Bronchial epithelial cell (primary cell): ENCODE measurements at regions not wholly inside any gene's neighbourhood (a gene's known extent, or its start where the extent isn't known, plus 50 kb on each side); places are given as distances from the start of the nearest gene placed in this dataset.
A peak's percentile ranks its signal among the peaks of the same experiment; 100 is the strongest.
"Not testable (repeated sequence)": the region's sequence is repeated elsewhere in the genome, so short reads cannot be mapped to it uniquely, and the experiment has no call there.

ENCODE experiments used
- DNase-seq: peaks from one replicate; pipeline ENCODE4 v3.0.0-alpha.2; 2010; ENCODE audit warnings: low read depth
- FAIRE-seq: peaks from 2 replicates; lab custom pipeline; 2011; peaks lifted over from hg19 to GRCh38; lab: Jason Lieb, UNC
- H3K27me3 ChIP-seq: 2 replicates; pipeline ENCODE4 v1.5.1; 2011; ENCODE audit warnings: low read length; ENCODE audit not compliant: control insufficient read depth, insufficient read depth
- H3K36me3 ChIP-seq: 2 replicates; pipeline ENCODE4 v1.5.1; 2011; ENCODE audit warnings: low read length; ENCODE audit not compliant: control insufficient read depth, insufficient read depth
- H3K4me3 ChIP-seq: 2 replicates; pipeline ENCODE4 v1.5.1; 2011; ENCODE audit warnings: mild to moderate bottlenecking, low read depth, low read length, control low read depth
- TF ChIP-seq, protein P1 (sequence below): IDR thresholded peaks from 2 replicates; pipeline ENCODE4 v1.5.1; 2011; ENCODE audit warnings: mild to moderate bottlenecking, moderate library complexity, low read length, control low read depth, inconsistent platforms; ENCODE audit not compliant: insufficient read depth, severe bottlenecking

DNA sequence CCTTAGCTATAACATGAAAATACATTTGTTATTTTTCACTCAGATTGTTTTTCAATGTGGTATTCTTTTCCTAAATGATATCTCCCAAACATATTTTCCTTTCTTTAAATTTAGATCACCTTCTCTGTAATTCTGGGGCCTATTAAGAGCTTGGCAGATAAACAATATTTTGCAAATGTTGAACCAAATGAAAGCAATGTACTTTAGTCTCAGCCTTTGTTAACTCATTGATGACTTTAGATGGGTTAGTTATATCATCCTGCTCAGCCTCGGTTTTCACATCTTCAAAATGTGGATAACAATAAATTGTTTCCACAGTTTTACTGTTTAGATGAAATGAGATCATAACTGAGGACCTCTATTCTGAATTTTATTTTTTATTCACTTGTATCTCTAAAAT is 1205.2 kb downstream of the SUCLG1 start:
- H3K4me3 ChIP-seq: no peak overlapping the region
- TF ChIP-seq, protein P1, sequence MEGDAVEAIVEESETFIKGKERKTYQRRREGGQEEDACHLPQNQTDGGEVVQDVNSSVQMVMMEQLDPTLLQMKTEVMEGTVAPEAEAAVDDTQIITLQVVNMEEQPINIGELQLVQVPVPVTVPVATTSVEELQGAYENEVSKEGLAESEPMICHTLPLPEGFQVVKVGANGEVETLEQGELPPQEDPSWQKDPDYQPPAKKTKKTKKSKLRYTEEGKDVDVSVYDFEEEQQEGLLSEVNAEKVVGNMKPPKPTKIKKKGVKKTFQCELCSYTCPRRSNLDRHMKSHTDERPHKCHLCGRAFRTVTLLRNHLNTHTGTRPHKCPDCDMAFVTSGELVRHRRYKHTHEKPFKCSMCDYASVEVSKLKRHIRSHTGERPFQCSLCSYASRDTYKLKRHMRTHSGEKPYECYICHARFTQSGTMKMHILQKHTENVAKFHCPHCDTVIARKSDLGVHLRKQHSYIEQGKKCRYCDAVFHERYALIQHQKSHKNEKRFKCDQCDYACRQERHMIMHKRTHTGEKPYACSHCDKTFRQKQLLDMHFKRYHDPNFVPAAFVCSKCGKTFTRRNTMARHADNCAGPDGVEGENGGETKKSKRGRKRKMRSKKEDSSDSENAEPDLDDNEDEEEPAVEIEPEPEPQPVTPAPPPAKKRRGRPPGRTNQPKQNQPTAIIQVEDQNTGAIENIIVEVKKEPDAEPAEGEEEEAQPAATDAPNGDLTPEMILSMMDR: no peak
- DNase-seq (no peak), FAIRE-seq (no peak)
- no peaks in the 10 kb centered on the region for H3K27me3 ChIP-seq
- no peaks in the 10 kb centered on the region for H3K36me3 ChIP-seq

DNA sequence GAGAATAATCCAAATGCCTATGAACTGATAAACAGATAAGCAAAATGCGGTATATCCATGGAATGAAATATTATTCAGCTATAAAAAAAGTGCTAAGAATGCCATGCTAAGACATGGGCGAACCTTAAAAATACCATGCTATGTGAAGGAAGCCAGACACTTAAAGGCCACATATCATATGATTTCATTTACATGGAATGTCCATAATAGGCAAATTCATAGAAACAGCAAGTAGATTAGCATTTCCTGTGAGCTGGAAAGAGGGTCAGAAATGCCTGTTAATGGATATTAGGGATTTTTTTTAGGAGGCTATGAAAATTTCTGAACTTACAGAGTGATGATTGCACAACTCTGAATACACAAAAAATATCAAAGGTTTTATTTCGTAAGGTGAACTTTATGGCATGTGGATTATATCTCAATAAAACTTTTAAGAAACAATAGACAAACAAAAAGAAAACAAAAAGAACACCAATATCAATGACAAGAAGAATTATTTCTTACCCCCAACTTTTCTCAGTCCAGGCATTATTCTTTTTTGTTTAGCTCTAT is 1207.7 kb downstream of the SUCLG1 start:
- Histone ChIP-seq H3K27me3 (no peaks in the 10 kb centered on the region), H3K4me3 (no peak overlapping the region), H3K36me3 (no peaks in the 10 kb centered on the region)
- DNase-seq (peak; percentile 0), FAIRE-seq (no peak)
- TF ChIP-seq, protein P1: no peak

DNA sequence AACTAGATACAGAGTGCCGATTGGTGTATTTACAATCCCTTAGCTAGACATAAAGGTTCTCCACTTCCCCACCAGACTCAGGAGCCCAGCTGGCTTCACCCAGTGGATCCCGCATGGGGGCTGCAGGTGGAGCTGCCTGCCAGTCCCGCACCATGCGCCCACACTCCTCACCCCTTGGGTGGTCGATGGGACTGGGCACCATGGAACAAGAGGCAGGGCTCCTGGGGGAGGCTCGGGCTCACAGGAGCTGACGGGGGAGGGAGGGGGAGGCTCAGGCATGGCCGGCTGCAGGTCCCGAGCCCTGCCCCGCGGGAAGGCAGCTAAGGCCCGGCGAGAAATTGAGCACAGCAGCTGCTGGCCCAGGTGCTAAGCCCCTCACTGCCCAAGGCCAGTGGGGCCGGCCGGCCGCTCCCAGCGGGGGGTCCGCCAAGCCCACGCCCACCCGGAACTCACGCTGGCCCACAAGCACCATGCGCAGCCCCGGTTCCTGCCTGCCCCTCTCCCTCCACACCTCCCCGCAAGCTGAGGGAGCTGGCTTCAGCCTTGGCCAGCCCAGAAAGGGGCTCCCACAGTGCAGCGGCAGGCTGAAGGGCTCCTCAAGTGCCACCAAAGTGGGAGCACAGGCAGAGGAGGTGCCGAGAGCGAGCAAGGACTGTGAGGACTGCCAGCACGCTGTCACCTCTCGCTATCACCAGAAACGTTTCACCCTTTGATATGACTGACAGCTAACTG is 1213.1 kb downstream of the SUCLG1 start:
- DNase-seq, H3K36me3 ChIP-seq, H3K27me3 ChIP-seq, H3K4me3 ChIP-seq, FAIRE-seq: not testable (repeated sequence)

DNA sequence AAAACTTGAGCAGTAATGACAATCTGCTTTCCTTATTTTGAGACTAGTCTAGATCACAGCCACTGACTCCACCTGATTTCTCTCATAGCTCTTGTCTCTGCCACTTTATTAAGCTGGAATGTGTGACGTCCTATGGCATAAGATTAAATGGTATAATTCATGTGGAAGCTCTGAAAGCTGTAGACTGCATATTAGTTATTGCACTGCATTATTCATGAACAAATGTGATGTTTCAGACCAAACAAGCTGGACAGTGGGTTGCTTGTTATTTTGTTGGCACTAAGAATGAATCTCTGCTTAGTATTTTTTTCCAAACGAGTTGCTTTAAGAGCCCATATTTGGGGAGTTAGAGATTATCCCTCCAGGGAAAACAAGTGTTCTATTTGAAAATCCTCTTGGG is 1218.5 kb downstream of the SUCLG1 start:
- no peaks in the 10 kb centered on the region for H3K36me3 ChIP-seq
- TF ChIP-seq, protein P1: no peak
- no peaks in the 10 kb centered on the region for H3K27me3 ChIP-seq
- H3K4me3 ChIP-seq: no peak overlapping the region
- no peak for FAIRE-seq
- DNase-seq: no peak

DNA sequence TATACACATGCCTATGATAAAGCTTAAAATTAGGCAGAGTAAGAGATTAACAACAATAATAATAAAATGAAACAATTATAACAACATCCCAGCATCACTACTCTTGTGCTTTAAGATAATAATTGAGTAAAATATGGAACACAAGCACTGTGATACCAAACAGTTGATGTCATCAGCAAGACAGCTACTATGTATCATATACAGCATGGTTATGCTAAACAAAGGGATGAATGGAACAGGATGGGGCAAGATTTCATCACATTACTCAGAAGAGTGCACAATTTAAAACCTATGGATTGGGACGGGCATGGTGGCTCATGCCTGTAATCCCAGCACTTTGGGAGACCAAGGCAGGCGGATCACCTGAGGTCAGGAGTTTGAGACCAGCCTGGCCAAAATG is 1221.0 kb downstream of the SUCLG1 start:
- FAIRE-seq: no peak
- no peak overlapping the region for H3K4me3 ChIP-seq
- no peaks in the 10 kb centered on the region for H3K27me3 ChIP-seq

DNA sequence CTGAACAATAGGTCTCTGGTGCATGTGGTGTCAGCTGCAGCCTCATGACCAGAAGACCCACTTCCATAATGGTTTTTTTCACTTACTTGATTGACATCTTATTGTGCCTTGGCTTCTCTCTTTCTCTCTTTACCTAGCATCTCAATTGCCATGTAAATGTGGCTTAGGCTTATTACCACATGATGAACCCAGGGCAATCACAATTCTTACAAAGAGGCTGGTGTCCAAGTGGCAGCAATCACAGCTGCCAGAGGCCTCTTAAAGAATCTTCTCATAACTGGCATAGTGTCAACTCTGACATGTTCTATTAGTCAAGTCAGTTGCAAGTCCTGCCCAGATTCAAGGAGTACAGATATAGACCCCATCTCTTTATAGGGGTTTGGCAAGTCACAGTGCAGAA is 1224.8 kb downstream of the SUCLG1 start:
- Histone ChIP-seq H3K4me3 (no peak overlapping the region), H3K27me3 (no peaks in the 10 kb centered on the region), H3K36me3 (no peaks in the 10 kb centered on the region)
- TF ChIP-seq, protein P1: no peak
- DNase-seq (no peak), FAIRE-seq (no peak)

More for the DNA sequence above, 1221.0 kb downstream of the SUCLG1 start:
- peak; percentile 14 for DNase-seq
- H3K36me3 ChIP-seq: no peaks in the 10 kb centered on the region
- TF ChIP-seq, protein P1: no peak
